HEK293T (cell line): ENCODE measurements at regions not wholly inside any gene's neighbourhood (a gene's known extent, or its start where the extent isn't known, plus 50 kb on each side); places are given as distances from the start of the nearest gene placed in this dataset.

ENCODE experiments used
- CTCF ChIA-PET: fragments of 350-600 bp; formaldehyde crosslinking; extraction: SDS; loops from one replicate; lab custom pipeline; 2021; ENCODE audit warnings: antibody characterized with exemption, inconsistent platforms; lab: Yijun Ruan, JAX
- POLR2A ChIA-PET: fragments of 350-600 bp; formaldehyde crosslinking; extraction: SDS; loops from one replicate; lab custom pipeline; 2020; ENCODE audit warnings: antibody characterized with exemption, inconsistent platforms; lab: Yijun Ruan, JAX
- DNase-seq: peaks from one replicate; pipeline ENCODE4 v3.0.0; 2012; ENCODE audit warnings: mixed read lengths; ENCODE audit errors: extremely low spot score
- ARNT ChIP-seq: fragments of 450-650 bp; IDR thresholded peaks from 2 replicates; pipeline ENCODE4 v1.6.1; 2017; ENCODE audit warnings: mild to moderate bottlenecking
- BHLHE40 ChIP-seq: fragments of 450-650 bp; IDR thresholded peaks from 2 replicates; pipeline ENCODE4 v1.6.1; 2016; ENCODE audit warnings: mild to moderate bottlenecking, moderate library complexity, borderline replicate concordance
- CTBP1 ChIP-seq: fragments of 450-650 bp; IDR thresholded peaks from 2 replicates; pipeline ENCODE4 v1.6.1; 2016; ENCODE audit warnings: borderline replicate concordance
- ELF4 ChIP-seq: fragments of 450-650 bp; IDR thresholded peaks from 2 replicates; pipeline ENCODE4 v1.6.1; 2017; ENCODE audit warnings: antibody characterized with exemption
- FOXA1 ChIP-seq: fragments of 450-650 bp; IDR thresholded peaks from 2 replicates; pipeline ENCODE4 v1.6.1; 2016; ENCODE audit warnings: mild to moderate bottlenecking
- FOXK2 ChIP-seq: fragments of 450-650 bp; IDR thresholded peaks from 2 replicates; pipeline ENCODE4 v1.6.1; 2016; ENCODE audit warnings: mild to moderate bottlenecking
- FOXM1 ChIP-seq: fragments of 450-650 bp; IDR thresholded peaks from 2 replicates; pipeline ENCODE4 v1.6.1; 2017; ENCODE audit warnings: mild to moderate bottlenecking, borderline replicate concordance
- HDGF ChIP-seq: fragments of 450-650 bp; IDR thresholded peaks from 2 replicates; pipeline ENCODE4 v1.6.1; 2017; ENCODE audit warnings: antibody characterized with exemption, borderline replicate concordance
- L3MBTL2 ChIP-seq: fragments of 450-650 bp; conservative IDR thresholded peaks from 2 replicates; pipeline ENCODE4 v1.6.1; 2016; ENCODE audit warnings: mild to moderate bottlenecking
- LEF1 ChIP-seq: fragments of 450-650 bp; IDR thresholded peaks from 2 replicates; pipeline ENCODE4 v1.6.1; 2017; ENCODE audit warnings: mild to moderate bottlenecking, borderline replicate concordance
- NFRKB ChIP-seq: fragments of 450-650 bp; IDR thresholded peaks from 2 replicates; pipeline ENCODE4 v1.6.1; 2016; ENCODE audit warnings: mild to moderate bottlenecking, moderate library complexity
- SP1 ChIP-seq: fragments of 450-650 bp; IDR thresholded peaks from 2 replicates; pipeline ENCODE4 v1.6.1; 2017
- SUZ12 ChIP-seq: fragments of 450-650 bp; IDR thresholded peaks from 2 replicates; pipeline ENCODE4 v1.6.1; 2016; ENCODE audit warnings: mild to moderate bottlenecking
- TARDBP ChIP-seq: fragments of 450-650 bp; IDR thresholded peaks from 2 replicates; pipeline ENCODE4 v1.6.1; 2016
- ZNF384 ChIP-seq: fragments of 450-650 bp; IDR thresholded peaks from 2 replicates; pipeline ENCODE4 v1.6.1; 2016
- TF ChIP-seq, protein P1 (sequence below): fragments of 450-650 bp; IDR thresholded peaks from 2 replicates; pipeline ENCODE4 v1.6.1; 2016

DNA sequence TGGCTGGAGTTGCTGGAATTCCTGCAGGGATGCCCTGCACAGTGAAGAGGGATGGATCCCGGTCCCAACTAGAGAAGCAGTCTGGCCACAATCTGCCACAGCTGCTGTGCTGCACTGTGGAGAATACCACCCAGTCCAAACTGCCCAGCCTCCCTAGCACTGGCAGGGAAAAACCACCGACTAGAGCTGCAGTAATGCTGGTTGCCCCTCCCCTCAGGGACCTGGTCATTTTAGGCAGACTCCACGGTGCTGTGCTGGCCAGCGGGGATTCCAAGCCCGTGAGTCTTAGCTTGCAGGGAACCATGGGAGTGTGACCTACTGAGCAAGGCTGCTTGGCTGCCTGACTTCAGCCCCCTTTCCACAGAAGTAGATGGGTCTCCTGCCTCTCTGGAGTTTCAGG, 478.0 kb upstream of the ATP11B start:
- CTCF ChIA-PET: no interaction called here
- no peak for DNase-seq
- TF ChIP-seq FOXM1 (no peak), CTBP1 (no peak), ARNT (no peak), L3MBTL2 (no peak), HDGF (no peak), FOXA1 (no peak), ELF4 (no peak), BHLHE40 (no peak), FOXK2 (no peak), SP1 (no peak), TARDBP (no peak), ZNF384 (no peak), SUZ12 (no peak), NFRKB (no peak), LEF1 (no peak)
- TF ChIP-seq, protein P1, sequence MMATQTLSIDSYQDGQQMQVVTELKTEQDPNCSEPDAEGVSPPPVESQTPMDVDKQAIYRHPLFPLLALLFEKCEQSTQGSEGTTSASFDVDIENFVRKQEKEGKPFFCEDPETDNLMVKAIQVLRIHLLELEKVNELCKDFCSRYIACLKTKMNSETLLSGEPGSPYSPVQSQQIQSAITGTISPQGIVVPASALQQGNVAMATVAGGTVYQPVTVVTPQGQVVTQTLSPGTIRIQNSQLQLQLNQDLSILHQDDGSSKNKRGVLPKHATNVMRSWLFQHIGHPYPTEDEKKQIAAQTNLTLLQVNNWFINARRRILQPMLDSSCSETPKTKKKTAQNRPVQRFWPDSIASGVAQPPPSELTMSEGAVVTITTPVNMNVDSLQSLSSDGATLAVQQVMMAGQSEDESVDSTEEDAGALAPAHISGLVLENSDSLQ: no peak
- POLR2A ChIA-PET: no interaction called here

DNA sequence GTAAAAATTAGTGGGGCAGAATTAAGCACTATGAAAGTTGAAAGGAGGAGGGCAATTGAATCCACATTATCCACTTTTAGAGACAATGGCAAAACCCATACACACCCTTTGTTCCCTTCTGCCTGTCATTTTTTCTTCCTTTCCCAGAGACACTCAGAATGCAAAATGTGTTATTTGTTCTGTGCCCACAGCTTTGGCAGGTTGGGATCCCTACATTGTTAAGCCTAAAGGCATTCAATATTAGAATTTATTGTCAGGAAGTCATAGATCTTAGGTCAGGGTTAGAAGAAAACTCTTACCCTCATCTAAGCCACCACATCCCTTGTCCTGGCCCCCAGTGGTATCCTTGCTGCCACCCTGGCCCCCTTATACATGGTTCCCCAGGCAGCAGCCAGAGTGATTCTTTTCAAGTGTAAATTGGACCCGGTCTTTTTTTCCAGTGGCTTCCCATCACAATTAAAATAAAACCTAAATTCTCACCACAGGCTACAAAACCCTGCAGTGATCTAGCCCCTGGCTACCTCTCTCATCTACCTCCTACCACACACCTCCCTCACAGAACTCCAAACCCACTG, 470.1 kb upstream of the ATP11B start:
- POLR2A ChIA-PET: no interaction called here
- TF ChIP-seq HDGF (no peak), TARDBP (no peak), FOXA1 (no peak), BHLHE40 (no peak)
- DNase-seq: no peak
- CTCF ChIA-PET: no interaction called here

DNA sequence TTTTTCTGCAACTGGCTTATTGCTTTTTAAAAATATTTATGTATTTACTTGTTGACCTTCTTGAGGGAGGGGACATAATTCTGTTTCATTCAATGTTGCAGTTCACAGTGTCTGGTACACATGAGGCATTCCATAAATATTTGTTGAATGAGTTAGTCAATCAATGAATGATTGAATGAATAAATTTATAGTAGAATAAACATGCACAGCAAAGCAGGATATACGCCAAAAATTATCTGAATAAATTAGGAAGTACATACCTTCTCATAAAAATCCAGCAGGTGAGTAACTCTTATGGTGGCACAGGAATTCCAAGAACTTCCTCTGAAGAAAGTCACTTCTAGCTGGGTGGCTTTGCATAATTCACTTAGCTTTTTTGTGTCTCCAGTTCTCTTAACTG, 469.4 kb upstream of the ATP11B start:
- CTCF ChIA-PET: no interaction called here
- DNase-seq: no peak
- TF ChIP-seq, protein P1: no peak
- TF ChIP-seq ELF4 (no peak), LEF1 (no peak), FOXA1 (no peak), FOXK2 (no peak), TARDBP (no peak), CTBP1 (no peak), L3MBTL2 (no peak), FOXM1 (no peak), ZNF384 (no peak), SUZ12 (no peak), HDGF (no peak), SP1 (no peak), ARNT (no peak), NFRKB (no peak), BHLHE40 (no peak)
- POLR2A ChIA-PET: no interaction called here

DNA sequence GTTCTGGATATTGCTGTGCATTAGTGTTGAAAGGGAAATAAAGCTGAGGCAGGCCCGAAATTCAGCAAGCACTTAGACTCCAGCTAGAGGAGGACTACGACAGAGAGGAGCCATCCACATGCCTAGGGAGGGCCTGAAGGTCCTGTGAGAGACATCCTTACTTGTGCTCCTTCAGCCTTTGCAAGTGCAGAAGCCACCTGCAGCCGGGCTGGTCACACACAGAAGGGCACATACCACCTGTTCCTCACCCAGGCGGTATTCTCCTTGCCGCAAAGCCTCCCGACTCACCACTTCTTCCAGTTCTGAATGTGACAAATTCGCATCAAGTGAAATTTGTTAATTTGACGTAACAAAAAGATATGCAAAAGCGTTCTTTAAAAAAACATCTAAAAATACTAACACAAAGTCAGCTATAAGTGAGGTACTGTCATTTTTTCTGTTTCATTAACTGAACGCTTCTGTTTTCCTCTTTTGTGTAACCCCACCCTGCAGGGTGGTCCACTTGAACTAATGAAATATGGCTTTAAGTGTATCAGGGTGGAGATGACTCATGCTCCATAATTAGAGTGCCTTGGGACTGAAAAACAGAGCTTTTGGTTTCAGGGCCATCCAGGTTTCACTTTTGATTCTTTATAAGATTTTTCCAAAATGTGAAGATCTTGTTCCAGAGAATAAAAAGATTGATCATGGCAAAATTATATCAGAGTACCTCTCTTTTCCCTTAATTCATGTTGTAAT, 467.9 kb upstream of the ATP11B start:
- no peak for DNase-seq
- ChIA-PET POLR2A (no interaction called here), CTCF (no interaction called here)
- no peak for TF ChIP-seq BHLHE40
- TF ChIP-seq, protein P1: no peak
- no peak for TF ChIP-seq SUZ12
- no peak for TF ChIP-seq CTBP1
- no peak for TF ChIP-seq ZNF384
- no peak for TF ChIP-seq ARNT
- no peak for TF ChIP-seq HDGF
- no peak for TF ChIP-seq LEF1
- no peak for TF ChIP-seq SP1
- no peak for TF ChIP-seq NFRKB
- no peak for TF ChIP-seq L3MBTL2
- no peak for TF ChIP-seq ELF4

DNA sequence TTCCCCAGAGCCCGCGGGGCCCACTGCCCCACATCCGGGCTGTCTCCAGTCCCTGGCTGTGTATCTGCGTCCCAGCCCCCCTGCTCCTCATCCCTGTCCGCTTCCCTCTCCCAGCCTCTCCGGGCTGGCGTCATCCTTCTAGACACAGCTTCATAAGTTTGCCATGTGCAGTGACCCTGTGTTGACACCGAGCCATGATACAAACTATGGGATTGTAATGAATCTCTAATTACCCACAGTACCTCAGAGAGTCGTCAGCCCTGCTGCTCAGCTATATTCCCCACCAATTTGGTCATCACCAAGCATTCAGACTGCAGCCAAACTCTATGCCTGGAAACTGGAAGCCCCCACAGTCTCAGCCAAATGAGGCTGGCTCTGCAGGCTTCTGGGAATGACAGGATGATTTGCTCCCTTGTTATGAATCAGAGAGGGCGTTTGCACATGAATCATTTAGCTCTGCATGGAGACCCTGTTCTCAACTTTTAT, 466.1 kb upstream of the ATP11B start:
- no peak for DNase-seq
- POLR2A ChIA-PET: no interaction called here
- CTCF ChIA-PET: no interaction called here
- TF ChIP-seq FOXM1: no peak

DNA sequence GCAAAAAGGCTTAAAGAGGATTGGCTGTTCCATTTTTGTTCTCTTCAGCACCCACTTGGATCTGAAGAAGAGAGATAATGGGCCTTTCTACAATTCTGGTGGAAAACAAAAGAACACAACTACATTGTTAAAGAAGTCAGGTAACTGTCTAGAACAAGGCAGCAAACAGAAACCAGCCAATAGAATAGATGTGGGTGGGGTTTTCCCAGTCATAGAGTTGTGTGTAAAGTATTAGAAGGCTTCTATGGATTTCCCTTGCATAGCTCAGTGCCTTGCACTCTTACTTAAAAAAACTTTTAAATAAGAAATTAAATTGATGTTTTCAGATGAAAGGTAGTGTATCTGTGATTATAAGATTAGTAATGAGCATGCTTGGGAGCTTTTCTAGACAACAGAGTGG, 462.7 kb upstream of the ATP11B start:
- DNase-seq: no peak
- POLR2A ChIA-PET: no interaction called here
- CTCF ChIA-PET: no interaction called here
- TF ChIP-seq TARDBP (no peak), FOXK2 (no peak), SP1 (no peak), FOXA1 (no peak), HDGF (no peak), SUZ12 (no peak), NFRKB (no peak), L3MBTL2 (no peak), CTBP1 (no peak), FOXM1 (no peak), LEF1 (no peak), BHLHE40 (no peak), ELF4 (no peak), ARNT (no peak), ZNF384 (no peak)
- TF ChIP-seq, protein P1: no peak
